Activated T-cell treated with anti-CD3 and anti-CD28 coated beads, Interleukin-2, amount 50 U/mL, for 72 hours (primary cell): ENCODE measurements at regions not wholly inside any gene's neighbourhood (a gene's known extent, or its start where the extent isn't known, plus 50 kb on each side); places are given as distances from the start of the nearest gene placed in this dataset.

Experiments used
- ATAC-seq, 2 donors: fragments of 150-1000 bp; cut with Tn5 transposase; replicated peaks in 1 of 2; 2 replicates each; pipeline ENCODE4 v1.10.0; 2021; ENCODE audit warnings: moderate library complexity in 2 of 2, mild to moderate bottlenecking in 1 of 2
- DNase-seq, 2 donors: peaks; one replicate each; pipeline ENCODE4 v3.0.0; 2021 to 2022; ENCODE audit warnings: mixed read lengths in 1 of 2
- H3K27ac Mint-ChIP-seq: one replicate; pipeline ENCODE4 v1.8.0; 2022; ENCODE audit warnings: mild to moderate bottlenecking, moderate library complexity, mixed read lengths
- H3K27me3 Mint-ChIP-seq: one replicate; pipeline ENCODE4 v1.8.0; 2022; ENCODE audit warnings: low read depth, mixed read lengths
- H3K36me3 Mint-ChIP-seq, 2 donors: one replicate each; pipeline ENCODE4 v1.8.0; 2022; ENCODE audit warnings: mixed read lengths in 2 of 2, mild to moderate bottlenecking in 1 of 2; ENCODE audit not compliant: insufficient read depth in 2 of 2
- H3K4me1 Mint-ChIP-seq: one replicate; pipeline ENCODE4 v1.8.0; 2022; ENCODE audit warnings: low read depth, mixed read lengths
- H3K4me3 Mint-ChIP-seq, 2 donors: one replicate each; pipeline ENCODE4 v1.8.0; 2022; ENCODE audit warnings: mild to moderate bottlenecking in 2 of 2, mixed read lengths in 2 of 2, moderate library complexity in 2 of 2
- H3K9me3 Mint-ChIP-seq, 2 donors: one replicate each; pipeline ENCODE4 v1.8.0; 2022; ENCODE audit warnings: mixed read lengths in 2 of 2

- Mint-ChIP-seq H3K9me3 (no peaks in the 10 kb centered on the region), H3K4me3 (no peak overlapping the region), H3K4me1 (no peaks in the 10 kb centered on the region), H3K27ac (no peak overlapping the region), H3K27me3 (no peaks in the 10 kb centered on the region), H3K36me3 (no peaks in the 10 kb centered on the region)
- ATAC-seq: no peak
- DNase-seq: no peak
Measured at GRCh38 chr6:79431537-79431933, 105.7 kb downstream of the LCA5 start.

GRCh38 chr6:79430913-79431536, 106.2 kb downstream of the LCA5 start:
- Mint-ChIP-seq H3K27me3 (no peaks in the 10 kb centered on the region), H3K4me1 (no peaks in the 10 kb centered on the region), H3K4me3 (no peak overlapping the region), H3K27ac (no peak overlapping the region), H3K36me3 (no peaks in the 10 kb centered on the region), H3K9me3 (no peaks in the 10 kb centered on the region)
- no peak for DNase-seq
- no peak for ATAC-seq

DNA sequence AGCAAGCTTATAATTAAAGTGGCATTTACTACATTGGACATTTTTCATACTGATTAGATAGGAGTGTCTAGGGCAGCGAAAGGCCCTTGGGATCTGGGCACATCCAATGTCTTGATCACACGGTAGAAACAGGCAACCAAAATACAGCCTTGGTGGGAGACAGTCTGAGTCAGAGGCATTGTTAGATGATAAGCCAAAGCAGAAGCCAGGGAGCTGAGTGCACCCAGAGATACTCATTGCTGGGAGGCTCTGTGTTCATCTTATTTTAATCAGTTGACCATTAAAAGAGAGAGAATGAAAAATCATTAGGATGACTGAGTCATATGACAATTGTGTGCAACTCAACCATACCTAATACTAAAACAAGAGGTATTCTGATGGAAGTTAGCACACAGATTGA, 109.5 kb downstream of the LCA5 start:
- H3K27me3 Mint-ChIP-seq: no peaks in the 10 kb centered on the region
- no peak overlapping the region for H3K27ac Mint-ChIP-seq
- no peaks in the 10 kb centered on the region for H3K9me3 Mint-ChIP-seq

DNA sequence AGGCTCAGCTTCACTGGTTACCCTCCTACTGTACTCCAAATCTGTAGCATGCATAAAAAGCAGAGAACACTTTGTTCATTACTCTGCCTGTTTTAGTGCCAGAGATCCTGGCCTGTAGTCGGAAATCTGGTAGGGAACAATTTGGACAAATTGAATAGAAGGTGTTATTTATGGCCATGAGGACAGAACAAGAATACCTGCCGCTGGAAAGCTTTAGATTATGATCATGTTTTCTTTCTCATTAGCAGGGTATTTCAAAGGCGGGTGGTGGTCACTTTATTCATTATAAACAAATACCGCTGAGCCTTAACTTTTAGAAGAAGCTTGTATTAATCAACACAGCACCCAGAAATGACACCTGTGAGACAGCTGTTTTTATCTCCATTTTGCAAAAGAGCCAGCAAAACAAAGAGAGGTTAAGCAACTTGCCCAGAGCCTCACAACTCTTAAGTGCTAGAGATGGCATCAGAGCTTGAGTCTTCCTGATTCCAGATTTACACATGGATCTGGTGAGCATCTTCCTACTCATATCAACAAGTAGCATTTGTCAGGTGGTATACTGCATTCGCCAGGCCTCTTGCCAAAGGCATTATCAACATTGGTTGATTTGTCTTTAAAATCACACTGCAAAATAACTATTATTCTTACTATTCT, 110.5 kb downstream of the LCA5 start:
- peaks cover 6% of the 10 kb centered on the region for H3K27me3 Mint-ChIP-seq
- H3K4me3 Mint-ChIP-seq: no peak overlapping the region
- H3K4me1 Mint-ChIP-seq: no peaks in the 10 kb centered on the region
- no peak overlapping the region for H3K27ac Mint-ChIP-seq
- DNase-seq (no peak), ATAC-seq (no peak)
- H3K36me3 Mint-ChIP-seq: no peaks in the 10 kb centered on the region
- H3K9me3 Mint-ChIP-seq: no peaks in the 10 kb centered on the region

More for the DNA sequence above, 109.5 kb downstream of the LCA5 start:
- Mint-ChIP-seq H3K4me3 (no peak overlapping the region), H3K36me3 (no peaks in the 10 kb centered on the region), H3K4me1 (no peaks in the 10 kb centered on the region)
- DNase-seq (no peak), ATAC-seq (no peak)

DNA sequence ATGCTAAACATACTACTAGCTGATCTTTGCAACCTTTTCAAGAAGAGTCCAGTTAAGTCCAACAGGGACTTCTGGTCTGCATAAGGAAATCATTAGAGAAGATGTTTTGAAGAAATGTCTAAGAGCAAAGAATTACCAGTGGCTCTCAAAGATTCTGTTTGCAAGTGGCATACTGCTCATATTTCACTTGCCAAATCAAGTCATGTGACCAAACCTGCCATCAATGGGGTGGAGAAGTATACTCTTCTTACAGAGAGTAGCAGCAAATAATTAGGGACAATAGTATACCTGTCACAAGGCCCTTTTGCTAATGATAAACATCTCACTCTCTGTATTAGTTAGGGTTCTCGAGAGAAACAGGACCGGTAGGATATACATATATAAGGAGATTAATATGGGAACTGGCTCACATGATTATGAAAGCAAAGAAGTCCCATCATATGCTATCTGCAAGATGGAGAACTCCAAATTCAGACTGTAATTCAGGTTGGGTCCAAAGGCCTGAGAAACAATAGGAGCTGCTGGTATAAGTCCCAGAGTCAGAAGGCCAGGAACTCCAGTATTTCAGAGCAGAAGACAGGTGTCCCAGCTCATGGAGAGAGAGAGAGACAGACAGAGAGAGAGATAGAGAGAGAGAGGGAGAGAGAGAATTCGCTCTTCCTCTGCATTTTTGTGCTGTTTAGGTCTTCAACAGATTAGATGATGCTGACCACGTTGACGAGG, 111.5 kb downstream of the LCA5 start:
- DNase-seq (no peak), ATAC-seq (no peak)
- no peak overlapping the region for H3K27ac Mint-ChIP-seq
- H3K4me3 Mint-ChIP-seq: no peak overlapping the region
- no peaks in the 10 kb centered on the region for H3K9me3 Mint-ChIP-seq
- H3K27me3 Mint-ChIP-seq: peaks cover 6% of the 10 kb centered on the region
- no peaks in the 10 kb centered on the region for H3K4me1 Mint-ChIP-seq
- no peaks in the 10 kb centered on the region for H3K36me3 Mint-ChIP-seq

GRCh38 chr6:79423216-79423615, 114.0 kb downstream of the LCA5 start:
- no peaks in the 10 kb centered on the region for H3K4me1 Mint-ChIP-seq

DNA sequence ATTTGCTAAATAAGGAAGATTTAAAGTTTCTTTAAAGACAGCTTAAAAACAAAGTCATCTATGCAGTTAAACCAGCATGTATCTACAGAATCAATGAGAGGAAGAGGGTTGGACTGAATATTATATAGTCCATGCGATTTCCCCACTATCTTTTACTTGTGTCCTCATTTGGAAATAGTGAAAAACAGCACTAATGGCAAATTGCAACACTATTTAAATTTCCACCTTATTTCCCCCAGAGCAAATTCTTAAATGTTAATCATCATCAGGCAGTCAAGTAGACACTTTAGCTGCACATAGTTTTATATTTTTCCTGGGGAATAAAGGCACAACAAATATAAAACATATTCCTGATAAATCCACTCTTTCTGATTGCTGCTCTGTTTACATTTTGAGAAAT, 114.6 kb downstream of the LCA5 start:
- H3K27me3 Mint-ChIP-seq: peaks cover 6% of the 10 kb centered on the region
- H3K4me3 Mint-ChIP-seq: no peak overlapping the region
- H3K36me3 Mint-ChIP-seq: no peaks in the 10 kb centered on the region
- no peaks in the 10 kb centered on the region for H3K4me1 Mint-ChIP-seq
- H3K27ac Mint-ChIP-seq: no peak overlapping the region
- H3K9me3 Mint-ChIP-seq: no peaks in the 10 kb centered on the region
- DNase-seq (no peak), ATAC-seq (no peak)

More at GRCh38 chr6:79423216-79423615, 114.0 kb downstream of the LCA5 start:
- DNase-seq (no peak), ATAC-seq (no peak)
- Mint-ChIP-seq H3K27me3 (peaks cover 6% of the 10 kb centered on the region), H3K36me3 (no peaks in the 10 kb centered on the region), H3K4me3 (no peak overlapping the region), H3K9me3 (no peaks in the 10 kb centered on the region), H3K27ac (no peak overlapping the region)

DNA sequence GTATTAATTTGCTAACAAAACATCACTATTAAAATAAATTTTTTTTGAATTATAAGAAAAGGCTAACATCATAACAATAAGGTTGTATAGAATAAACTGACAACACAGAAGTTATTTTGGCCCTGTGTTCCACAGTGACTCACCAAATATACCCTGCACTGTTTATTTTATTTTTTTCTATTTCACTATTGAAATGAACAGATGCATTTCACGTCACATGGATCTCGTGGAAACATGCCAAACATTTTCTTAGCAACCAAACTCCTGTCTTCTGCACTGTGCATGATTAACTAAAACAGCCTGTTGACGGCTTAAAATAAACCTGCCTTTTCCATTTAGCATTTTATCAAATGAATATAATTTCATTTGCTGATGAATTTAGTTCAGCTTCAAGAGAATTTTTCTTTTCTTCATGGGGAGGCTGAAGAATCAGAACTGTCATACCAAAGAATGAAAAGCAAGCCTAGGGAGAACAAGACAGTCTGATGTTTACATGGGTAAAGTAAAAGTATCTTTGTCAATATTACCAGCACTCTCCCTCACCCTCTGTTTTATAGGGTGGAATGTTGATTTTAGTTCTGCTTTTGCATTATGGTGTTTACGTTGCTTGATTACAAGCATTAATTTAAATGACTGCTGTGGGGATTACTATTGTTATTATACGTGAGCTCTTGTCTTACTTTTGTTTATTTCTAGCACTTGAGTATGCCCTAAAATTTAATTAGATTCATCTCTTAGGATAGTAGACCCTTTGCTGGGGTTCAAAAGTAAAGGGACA, 115.3 kb downstream of the LCA5 start:
- H3K27ac Mint-ChIP-seq: no peak overlapping the region
- H3K9me3 Mint-ChIP-seq: no peaks in the 10 kb centered on the region
- no peaks in the 10 kb centered on the region for H3K36me3 Mint-ChIP-seq
- H3K27me3 Mint-ChIP-seq: peaks cover 6% of the 10 kb centered on the region
- no peak overlapping the region for H3K4me3 Mint-ChIP-seq
- DNase-seq (no peak), ATAC-seq (peak; percentile 40 to 41)
- H3K4me1 Mint-ChIP-seq: no peaks in the 10 kb centered on the region

DNA sequence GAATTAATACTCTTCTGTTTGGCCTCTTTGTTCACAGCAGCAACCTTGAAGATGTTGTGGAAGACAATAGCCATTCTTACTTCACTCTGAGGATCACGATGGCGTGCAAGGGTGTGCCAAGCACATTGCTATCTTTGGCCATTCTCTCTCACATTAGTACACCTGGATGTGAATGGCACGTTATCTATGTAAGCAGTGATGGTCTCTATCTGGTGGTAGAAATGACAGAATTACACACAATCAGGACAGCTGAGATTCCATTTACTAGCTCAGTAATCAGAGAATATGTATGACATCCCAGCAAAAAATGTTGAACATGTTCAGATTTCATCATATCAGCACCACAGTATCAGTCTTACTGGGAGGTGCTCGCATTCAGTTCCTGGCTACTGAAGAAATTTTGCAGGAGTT, 116.2 kb downstream of the LCA5 start:
- DNase-seq: no peak
- Mint-ChIP-seq H3K36me3 (no peaks in the 10 kb centered on the region), H3K4me3 (no peak overlapping the region), H3K9me3 (no peaks in the 10 kb centered on the region), H3K4me1 (no peaks in the 10 kb centered on the region), H3K27me3 (peaks cover 6% of the 10 kb centered on the region), H3K27ac (no peak overlapping the region)
- ATAC-seq: no peak

- H3K9me3 Mint-ChIP-seq: no peaks in the 10 kb centered on the region
- H3K4me1 Mint-ChIP-seq: no peaks in the 10 kb centered on the region
- ATAC-seq (no peak), DNase-seq (no peak)
- no peak overlapping the region for H3K4me3 Mint-ChIP-seq
- H3K27ac Mint-ChIP-seq: no peak overlapping the region
- H3K27me3 Mint-ChIP-seq: peaks cover 6% of the 10 kb centered on the region
- H3K36me3 Mint-ChIP-seq: no peaks in the 10 kb centered on the region
Measured at GRCh38 chr6:79420054-79420453, 117.2 kb downstream of the LCA5 start.

GRCh38 chr6:79416931-79417330, 120.3 kb downstream of the LCA5 start:
- no peaks in the 10 kb centered on the region for H3K27me3 Mint-ChIP-seq

DNA sequence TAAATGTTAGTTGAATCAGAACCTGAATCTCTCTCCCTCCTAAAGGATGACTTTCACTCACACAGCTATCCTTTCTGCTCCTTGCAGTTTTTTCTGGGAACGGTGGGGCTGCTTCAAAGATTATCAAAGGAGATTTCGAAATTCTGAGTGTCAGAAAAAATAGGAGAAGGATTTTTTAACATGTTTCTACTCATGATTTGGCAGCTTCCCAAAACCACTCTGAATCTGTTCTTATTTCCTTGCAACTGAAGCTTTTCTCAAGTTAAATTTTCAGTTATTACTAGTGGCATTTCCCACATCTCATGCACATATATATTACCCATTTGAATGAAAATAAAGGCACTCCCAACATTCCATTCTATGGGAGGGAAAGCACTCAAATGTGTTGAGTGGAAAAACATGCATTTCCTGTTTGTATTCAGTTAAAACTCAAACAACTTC, 123.6 kb downstream of the LCA5 start:
- Mint-ChIP-seq H3K27ac (no peak overlapping the region), H3K36me3 (no peaks in the 10 kb centered on the region), H3K27me3 (no peaks in the 10 kb centered on the region), H3K9me3 (no peaks in the 10 kb centered on the region), H3K4me3 (no peak overlapping the region), H3K4me1 (no peaks in the 10 kb centered on the region)
- ATAC-seq: no peak
- DNase-seq: no peak

More at GRCh38 chr6:79416931-79417330, 120.3 kb downstream of the LCA5 start:
- no peak overlapping the region for H3K27ac Mint-ChIP-seq
- no peak for DNase-seq
- H3K4me1 Mint-ChIP-seq: no peaks in the 10 kb centered on the region
- H3K4me3 Mint-ChIP-seq: no peak overlapping the region
- no peak for ATAC-seq
- no peaks in the 10 kb centered on the region for H3K36me3 Mint-ChIP-seq
- no peaks in the 10 kb centered on the region for H3K9me3 Mint-ChIP-seq

GRCh38 chr6:79410806-79411205, 126.4 kb downstream of the LCA5 start:
- Mint-ChIP-seq H3K4me1 (no peaks in the 10 kb centered on the region), H3K36me3 (no peaks in the 10 kb centered on the region), H3K4me3 (no peak overlapping the region), H3K27me3 (no peaks in the 10 kb centered on the region), H3K9me3 (no peaks in the 10 kb centered on the region), H3K27ac (no peak overlapping the region)
- DNase-seq: no peak
- ATAC-seq: no peak
